ENCODE measurements at regions not wholly inside any gene's neighbourhood (a gene's known extent, or its start where the extent isn't known, plus 50 kb on each side); places are given as distances from the start of the nearest gene placed in this dataset.

DNA sequence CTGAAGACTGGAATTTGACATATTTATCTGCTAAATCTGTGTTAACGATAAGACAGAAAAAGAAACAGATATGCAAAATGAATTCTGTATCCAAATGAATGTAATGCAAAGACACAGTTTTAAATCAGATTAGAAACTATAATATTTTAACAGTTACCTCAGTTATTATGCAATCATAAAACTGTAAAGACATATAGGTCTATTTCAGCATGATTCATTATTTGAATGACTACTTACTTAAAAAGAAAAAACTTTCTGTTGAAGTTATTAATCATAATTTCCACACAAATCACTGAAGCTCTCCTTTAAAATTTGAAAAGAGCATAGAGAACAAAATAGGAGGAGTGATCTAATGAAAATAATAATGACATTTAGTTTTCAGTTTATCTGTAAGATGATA is 742.6 kb downstream of the FSCB start:
- DNase-seq: no peak
- in situ Hi-C loops (cut with MboI; ENCODE audit: low sequenced_read_pairs): no loop called here
- H3K27me3 ChIP-seq (ENCODE audit: control insufficient read depth, insufficient read depth, low read length): no peaks in the 10 kb centered on the region

More for the DNA sequence above, 742.6 kb downstream of the FSCB start:
- no peak for TF ChIP-seq CEBPB (IDR thresholded peaks at IDR 0.05; ENCODE audit: low read depth, low read length)
- no peak for TF ChIP-seq FOS (IDR thresholded peaks at IDR 0.05; ENCODE audit: low read depth, low read length)
- no peak for TF ChIP-seq POLR2A (IDR thresholded peaks at IDR 0.05; ENCODE audit: low read depth, low read length)
- TF ChIP-seq MXI1 (IDR thresholded peaks at IDR 0.05; ENCODE audit: borderline replicate concordance, low read depth, low read length): no peak
- no peak for TF ChIP-seq BHLHE40 (IDR thresholded peaks at IDR 0.05; ENCODE audit: low read depth, low read length)
- no peak for TF ChIP-seq RAD21 (IDR thresholded peaks at IDR 0.05; ENCODE audit: low read length)
- TF ChIP-seq CTCF (conservative IDR thresholded peaks at IDR 0.05; ENCODE audit: low read depth, low read length): no peak
- no peak for TF ChIP-seq MAFK (IDR thresholded peaks at IDR 0.05; ENCODE audit: low read depth, low read length)
- no peak for TF ChIP-seq RFX5 (IDR thresholded peaks at IDR 0.05; ENCODE audit: low read depth, low read length)
- TF ChIP-seq USF2 (IDR thresholded peaks at IDR 0.05; ENCODE audit: low read depth, low read length): no peak
- no peak for TF ChIP-seq NFE2L2 (IDR thresholded peaks at IDR 0.05; ENCODE audit: low read depth, low read length)
- no peak for TF ChIP-seq CHD1 (IDR thresholded peaks at IDR 0.05; ENCODE audit: low read depth, low read length)
- TF ChIP-seq RCOR1 (IDR thresholded peaks at IDR 0.05; ENCODE audit: insufficient replicate concordance, low read length): no peak
- ChIA-PET CTCF (no interaction called here), POLR2A (ENCODE audit: unreplicated experiment) (no interaction called here)
- Histone ChIP-seq H2BK5ac (ENCODE audit: low read depth, low read length, poor library complexity, severe bottlenecking) (no peak overlapping the region), H2BK120ac (ENCODE audit: low read depth, low read length) (no peak overlapping the region), H3K9ac (ENCODE audit: low read depth, low read length) (no peak overlapping the region), H2AK5ac (ENCODE audit: low read depth, low read length) (no peak overlapping the region), H3K56ac (ENCODE audit: extremely low read depth, insufficient read depth, low read length) (no peak overlapping the region), H3K27ac (ENCODE audit: insufficient read depth, low read length) (no peak overlapping the region), H4K8ac (ENCODE audit: low read depth in 2 of 2, low read length in 2 of 2) (no peak overlapping the region), H3K9me3 (ENCODE audit: control insufficient read depth, insufficient read depth, low read length) (no peaks in the 10 kb centered on the region), H2BK20ac (ENCODE audit: low read depth, low read length) (no peak overlapping the region), H2AK9ac (replicated peaks; ENCODE audit: low read depth, low read length, poor library complexity) (no peak overlapping the region), H3K4me3 (ENCODE audit: insufficient read depth, low read depth, low read length) (no peak overlapping the region), H4K20me1 (ENCODE audit: insufficient read depth, low read length) (no peaks in the 10 kb centered on the region), H3K4me2 (ENCODE audit: low read depth, low read length) (no peak overlapping the region), H3K14ac (replicated peaks; ENCODE audit: low read depth, low read length) (no peak overlapping the region), H3K4me1 (ENCODE audit: control insufficient read depth, insufficient read depth, low read length) (no peaks in the 10 kb centered on the region), H2BK15ac (ENCODE audit: low read depth, low read length) (no peak overlapping the region), H3K79me1 (ENCODE audit: low read depth in 1 of 2, low read length in 2 of 2) (no peaks in the 10 kb centered on the region), H4K91ac (ENCODE audit: insufficient read depth, low read depth, low read length) (no peak overlapping the region), H3K4ac (ENCODE audit: low read depth, low read length) (no peak overlapping the region), H3K23ac (ENCODE audit: low read depth, low read length) (no peak overlapping the region), H3K9me1 (ENCODE audit: insufficient read depth, low read length) (no peaks in the 10 kb centered on the region), H3K18ac (ENCODE audit: low read depth, low read length) (no peak overlapping the region), H2AFZ (replicated peaks; ENCODE audit: low read length, poor library complexity) (no peak overlapping the region), H4K5ac (ENCODE audit: low read depth, low read length) (no peak overlapping the region), H3K36me3 (ENCODE audit: control insufficient read depth, insufficient read depth, low read length) (no peaks in the 10 kb centered on the region)
- BruUV-seq (replicated peaks): no TSS peak
- WGBS, 2 experiments (ENCODE audit: extremely low coverage in 2 of 2, insufficient read length in 1 of 2): no CpG with 5 or more reads among the region's 1 CpG
- intact Hi-C loops (cut with micrococcal nuclease): no loop called here
- dilution Hi-C loops (cut with HindIII; ENCODE audit: low sequenced_read_pairs, unreplicated experiment): no loop called here
- ATAC-seq (ENCODE audit: low read depth): no peak
